ENCODE measurements at regions not wholly inside any gene's neighbourhood (a gene's known extent, or its start where the extent isn't known, plus 50 kb on each side); places are given as distances from the start of the nearest gene placed in this dataset.

GRCh38 chr21:22955559-22955958, 1957.3 kb downstream of the NCAM2 start:
- DNase-seq: no peak

- no peak for DNase-seq
These were observed 1963.0 kb downstream of the NCAM2 start for GRCh38 chr21:22961258-22961657.

GRCh38 chr21:22965455-22966135, 1967.4 kb downstream of the NCAM2 start:
- no peak for DNase-seq

GRCh38 chr21:22981819-22982218, 1983.6 kb downstream of the NCAM2 start:
- no peak for DNase-seq

GRCh38 chr21:22993144-22993543, 1994.9 kb downstream of the NCAM2 start:
- DNase-seq: no peak

GRCh38 chr21:22993822-22994574, 1995.8 kb downstream of the NCAM2 start:
- no peak for DNase-seq

GRCh38 chr21:23003951-23004350, 2005.7 kb downstream of the NCAM2 start:
- DNase-seq: no peak

GRCh38 chr21:23008601-23009202, 2010.5 kb downstream of the NCAM2 start:
- DNase-seq: no peak

GRCh38 chr21:23009360-23009759, 2011.2 kb downstream of the NCAM2 start:
- DNase-seq: no peak

GRCh38 chr21:23014021-23014420, 2015.8 kb downstream of the NCAM2 start:
- DNase-seq: no peak

GRCh38 chr21:23016617-23017016, 2018.4 kb downstream of the NCAM2 start:
- DNase-seq: no peak

- DNase-seq: no peak
These were observed 2019.8 kb downstream of the NCAM2 start for GRCh38 chr21:23017989-23018388.

GRCh38 chr21:23020969-23021368, 2022.8 kb downstream of the NCAM2 start:
- no peak for DNase-seq

- no peak for DNase-seq
These were observed 2023.3 kb downstream of the NCAM2 start for GRCh38 chr21:23021481-23021880.

GRCh38 chr21:23026878-23027277, 2028.7 kb downstream of the NCAM2 start:
- no peak for DNase-seq

- no peak for DNase-seq
These were observed 2041.6 kb downstream of the NCAM2 start for GRCh38 chr21:23039846-23040245.

- no peak for DNase-seq
These were observed 2047.7 kb downstream of the NCAM2 start for GRCh38 chr21:23045955-23046354.

- DNase-seq: no peak
These were observed 2069.5 kb downstream of the NCAM2 start for GRCh38 chr21:23067672-23068071.

- DNase-seq: no peak
These were observed 2085.0 kb downstream of the NCAM2 start for GRCh38 chr21:23083242-23083641.

- DNase-seq: no peak
These were observed 2095.1 kb downstream of the NCAM2 start for GRCh38 chr21:23093259-23093658.

GRCh38 chr21:23099185-23099584, 2101.0 kb downstream of the NCAM2 start:
- no peak for DNase-seq

GRCh38 chr21:23101111-23101510, 2102.9 kb downstream of the NCAM2 start:
- no peak for DNase-seq

GRCh38 chr21:23108533-23108932, 2110.3 kb downstream of the NCAM2 start:
- no peak for DNase-seq

GRCh38 chr21:23111070-23111600, 2112.9 kb downstream of the NCAM2 start:
- no peak for DNase-seq
